Endothelial cell (in vitro differentiated cells): ENCODE measurements at regions not wholly inside any gene's neighbourhood (a gene's known extent, or its start where the extent isn't known, plus 50 kb on each side); places are given as distances from the start of the nearest gene placed in this dataset.
"Not testable (repeated sequence)": the region's sequence is repeated elsewhere in the genome, so short reads cannot be mapped to it uniquely, and the experiment has no call there.

Source experiments
- DNase-seq: peaks from one replicate; pipeline ENCODE4 v3.0.0; 2021; ENCODE audit warnings: low spot score
- H3K27ac Mint-ChIP-seq: one replicate; pipeline ENCODE4 v1.8.0; 2021; ENCODE audit warnings: mixed read lengths, inconsistent platforms; ENCODE audit not compliant: unreplicated experiment
- H3K27me3 Mint-ChIP-seq: one replicate; pipeline ENCODE4 v1.8.0; 2021; ENCODE audit warnings: mild to moderate bottlenecking, moderate library complexity, mixed read lengths, inconsistent platforms; ENCODE audit not compliant: unreplicated experiment
- H3K36me3 Mint-ChIP-seq: one replicate; pipeline ENCODE4 v1.8.0; 2021; ENCODE audit warnings: mild to moderate bottlenecking, low read depth, mixed read lengths, inconsistent platforms; ENCODE audit not compliant: unreplicated experiment
- H3K4me1 Mint-ChIP-seq: one replicate; pipeline ENCODE4 v1.8.0; 2021; ENCODE audit warnings: mild to moderate bottlenecking, mixed read lengths, inconsistent platforms; ENCODE audit not compliant: unreplicated experiment
- H3K4me3 Mint-ChIP-seq: one replicate; pipeline ENCODE4 v1.8.0; 2021; ENCODE audit warnings: mild to moderate bottlenecking, mixed read lengths, inconsistent platforms; ENCODE audit not compliant: unreplicated experiment
- H3K9me3 Mint-ChIP-seq: one replicate; pipeline ENCODE4 v1.8.0; 2021; ENCODE audit warnings: mixed read lengths, inconsistent platforms; ENCODE audit not compliant: unreplicated experiment
- TF ChIP-seq, protein P1 (sequence below): fragments of 200-600 bp; sonication (generic); IDR thresholded peaks from one replicate; pipeline ENCODE4 v1.5.0; 2021; ENCODE audit warnings: antibody characterized with exemption; ENCODE audit not compliant: unreplicated experiment

GRCh38 chr20:47982574-47983360 is 197.5 kb upstream of the SULF2 start:
- H3K36me3 Mint-ChIP-seq, result no peaks in the 10 kb centered on the region
- peaks cover 3% of the 10 kb centered on the region for H3K27me3 Mint-ChIP-seq
- no peaks in the 10 kb centered on the region for H3K9me3 Mint-ChIP-seq
- DNase-seq, result no peak
- no peak overlapping the region for H3K27ac Mint-ChIP-seq
- TF ChIP-seq, protein P1, sequence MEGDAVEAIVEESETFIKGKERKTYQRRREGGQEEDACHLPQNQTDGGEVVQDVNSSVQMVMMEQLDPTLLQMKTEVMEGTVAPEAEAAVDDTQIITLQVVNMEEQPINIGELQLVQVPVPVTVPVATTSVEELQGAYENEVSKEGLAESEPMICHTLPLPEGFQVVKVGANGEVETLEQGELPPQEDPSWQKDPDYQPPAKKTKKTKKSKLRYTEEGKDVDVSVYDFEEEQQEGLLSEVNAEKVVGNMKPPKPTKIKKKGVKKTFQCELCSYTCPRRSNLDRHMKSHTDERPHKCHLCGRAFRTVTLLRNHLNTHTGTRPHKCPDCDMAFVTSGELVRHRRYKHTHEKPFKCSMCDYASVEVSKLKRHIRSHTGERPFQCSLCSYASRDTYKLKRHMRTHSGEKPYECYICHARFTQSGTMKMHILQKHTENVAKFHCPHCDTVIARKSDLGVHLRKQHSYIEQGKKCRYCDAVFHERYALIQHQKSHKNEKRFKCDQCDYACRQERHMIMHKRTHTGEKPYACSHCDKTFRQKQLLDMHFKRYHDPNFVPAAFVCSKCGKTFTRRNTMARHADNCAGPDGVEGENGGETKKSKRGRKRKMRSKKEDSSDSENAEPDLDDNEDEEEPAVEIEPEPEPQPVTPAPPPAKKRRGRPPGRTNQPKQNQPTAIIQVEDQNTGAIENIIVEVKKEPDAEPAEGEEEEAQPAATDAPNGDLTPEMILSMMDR, result no peak
- H3K4me1 Mint-ChIP-seq, result peaks cover 3% of the 10 kb centered on the region
- no peak overlapping the region for H3K4me3 Mint-ChIP-seq

DNA sequence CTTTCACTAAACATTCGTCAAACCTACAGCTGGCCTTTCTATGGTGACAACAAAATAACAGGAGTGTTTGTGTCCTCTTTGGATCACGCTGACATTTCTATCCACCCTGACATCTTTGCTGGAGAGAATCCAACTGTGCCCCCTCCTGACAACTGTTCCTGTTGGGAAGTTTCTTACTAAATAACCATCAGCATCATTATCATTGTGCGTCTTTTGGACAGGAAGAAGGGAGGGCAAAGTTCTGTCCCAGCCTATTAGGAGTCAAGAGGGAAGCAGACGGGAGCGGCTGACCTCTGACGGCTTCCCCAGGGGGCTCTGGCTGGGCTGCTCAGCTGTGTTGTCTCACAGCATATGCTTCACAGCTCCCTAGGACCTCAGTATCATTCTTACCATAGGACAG is 195.9 kb upstream of the SULF2 start:
- Mint-ChIP-seq H3K4me1 (peaks cover 3% of the 10 kb centered on the region), H3K27me3 (peaks cover 3% of the 10 kb centered on the region), H3K4me3 (no peak overlapping the region), H3K27ac (no peak overlapping the region), H3K9me3 (no peaks in the 10 kb centered on the region), H3K36me3 (no peaks in the 10 kb centered on the region)
- TF ChIP-seq, protein P1, result no peak
- DNase-seq, result no peak

GRCh38 chr20:47980336-47981177 is 195.3 kb upstream of the SULF2 start:
- Mint-ChIP-seq H3K36me3 (no peaks in the 10 kb centered on the region), H3K27me3 (peaks cover 3% of the 10 kb centered on the region), H3K4me1 (peaks cover 3% of the 10 kb centered on the region), H3K4me3 (no peak overlapping the region), H3K27ac (no peak overlapping the region), H3K9me3 (no peaks in the 10 kb centered on the region)
- no peak for DNase-seq
- TF ChIP-seq, protein P1, result no peak

- H3K36me3 Mint-ChIP-seq, result not testable (repeated sequence)
Observed at GRCh38 chr20:47979361-47980095, 194.2 kb upstream of the SULF2 start.

DNA sequence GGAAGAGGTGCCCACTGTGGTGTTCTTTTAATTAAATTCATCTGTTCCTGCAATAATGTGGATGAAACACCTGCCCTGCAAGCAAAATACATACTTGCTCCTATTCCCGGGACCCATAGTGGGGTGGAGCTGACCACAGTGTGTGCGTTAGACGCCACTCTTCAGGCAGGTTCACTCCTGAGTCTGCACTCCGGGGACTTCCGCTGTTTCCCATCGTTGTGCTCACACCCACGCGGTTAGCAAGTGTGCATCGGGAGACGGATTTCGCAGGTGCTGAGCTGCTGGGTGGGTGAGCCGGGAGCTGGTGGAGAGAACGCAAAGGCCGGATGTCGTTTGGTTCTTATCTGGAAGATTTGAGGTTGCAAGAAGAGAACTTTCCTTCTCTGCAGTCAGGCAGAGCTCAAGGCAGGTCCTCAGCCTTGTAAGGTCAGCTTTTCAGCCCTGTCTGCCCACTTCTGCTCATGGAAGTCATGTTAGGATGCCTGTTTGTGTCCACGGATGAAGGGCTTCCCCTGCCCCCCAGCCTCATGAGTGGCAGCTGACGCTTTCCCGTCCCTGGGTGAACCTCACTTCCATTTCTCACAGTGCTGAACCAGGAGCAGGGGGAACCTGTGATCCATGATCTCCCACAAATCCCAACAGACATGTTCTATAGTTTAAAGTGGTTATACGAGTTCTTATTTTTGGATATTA is 193.3 kb upstream of the SULF2 start:
- H3K4me3 Mint-ChIP-seq, H3K4me1 Mint-ChIP-seq, H3K9me3 Mint-ChIP-seq, H3K27ac Mint-ChIP-seq, DNase-seq, H3K27me3 Mint-ChIP-seq, H3K36me3 Mint-ChIP-seq: not testable (repeated sequence)

More at GRCh38 chr20:47979361-47980095, 194.2 kb upstream of the SULF2 start:
- H3K9me3 Mint-ChIP-seq, H3K4me3 Mint-ChIP-seq, H3K27me3 Mint-ChIP-seq, DNase-seq, H3K4me1 Mint-ChIP-seq, H3K27ac Mint-ChIP-seq: not testable (repeated sequence)

GRCh38 chr20:47977789-47978252 is 192.5 kb upstream of the SULF2 start:
- H3K4me1 Mint-ChIP-seq, result peaks cover 12% of the 10 kb centered on the region
- not testable (repeated sequence) for DNase-seq, H3K36me3 Mint-ChIP-seq, H3K27ac Mint-ChIP-seq, H3K4me3 Mint-ChIP-seq, H3K27me3 Mint-ChIP-seq, H3K9me3 Mint-ChIP-seq

- H3K4me1 Mint-ChIP-seq, result peaks cover 16% of the 10 kb centered on the region
- not testable (repeated sequence) for H3K4me3 Mint-ChIP-seq, H3K27me3 Mint-ChIP-seq, H3K9me3 Mint-ChIP-seq, DNase-seq, H3K36me3 Mint-ChIP-seq, H3K27ac Mint-ChIP-seq
Observed at GRCh38 chr20:47977017-47977788, 191.9 kb upstream of the SULF2 start.
